GM19438 (cell line): ENCODE measurements at regions not wholly inside any gene's neighbourhood (a gene's known extent, or its start where the extent isn't known, plus 50 kb on each side); places are given as distances from the start of the nearest gene placed in this dataset.

Experiments
- ATAC-seq: cut with Tn5 transposase; IDR thresholded peaks from one replicate; pipeline ENCODE4 v1.9.1; 2021; ENCODE audit warnings: low read depth; ENCODE audit not compliant: unreplicated experiment

DNA sequence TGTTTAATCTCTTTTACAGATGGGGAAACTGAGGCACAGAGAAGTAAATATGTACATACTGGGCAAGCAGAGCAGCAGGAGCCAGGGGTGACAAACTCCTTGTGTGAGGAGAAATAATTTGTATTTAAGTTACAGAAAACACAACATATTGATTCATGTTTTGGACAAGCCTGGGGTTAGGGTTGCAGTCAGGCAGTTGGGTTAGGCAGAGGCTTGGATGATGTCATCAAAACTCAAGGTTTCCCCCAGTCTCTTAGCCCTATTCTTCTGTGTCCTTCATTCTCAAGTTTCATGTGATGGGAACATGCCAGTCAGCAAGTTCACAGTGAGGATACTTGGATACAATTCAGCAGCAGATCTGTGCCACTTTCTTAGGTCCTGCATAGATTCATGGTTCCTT lies 181.4 kb downstream of the CXCL12 start:
- ATAC-seq, result no peak

DNA sequence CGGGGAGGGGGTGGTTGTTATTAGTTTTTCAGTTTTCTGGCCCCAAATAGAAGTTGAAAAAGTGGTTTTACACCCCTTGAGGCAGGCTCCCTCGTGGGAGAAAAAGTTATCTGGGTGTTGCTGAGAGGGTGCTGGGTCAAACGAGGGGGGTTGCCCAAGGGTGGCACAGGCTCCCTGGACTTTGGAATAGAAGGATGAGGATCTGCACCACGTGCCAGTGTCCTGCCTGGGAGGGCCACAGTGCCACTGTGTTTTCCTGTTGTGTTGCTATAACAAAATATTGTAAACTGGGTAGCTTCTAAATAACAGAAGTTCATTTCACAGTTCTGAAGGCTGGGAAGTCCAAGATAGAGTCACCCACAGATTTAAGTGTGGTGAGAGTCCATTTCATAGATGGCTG lies 181.9 kb downstream of the CXCL12 start:
- no peak for ATAC-seq

DNA sequence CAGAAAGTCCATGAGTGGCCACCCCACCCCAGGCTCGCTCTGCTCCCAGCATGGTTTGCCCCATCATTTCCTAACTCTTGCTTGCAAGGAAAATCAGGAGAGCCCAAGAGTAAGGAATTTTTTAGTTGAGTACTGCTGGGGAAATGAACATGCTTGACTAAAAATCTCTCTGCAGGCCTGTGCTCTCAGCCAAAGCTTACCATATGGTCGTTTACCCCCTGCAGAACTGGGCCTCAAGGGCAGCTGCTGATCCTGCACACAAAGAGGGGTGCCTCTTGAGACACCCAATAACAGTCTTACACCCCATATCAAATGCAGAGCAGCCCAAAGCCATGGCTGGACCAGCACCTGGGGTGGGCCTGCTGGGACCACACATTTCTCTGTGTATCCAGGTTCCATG lies 183.2 kb downstream of the CXCL12 start:
- no peak for ATAC-seq

DNA sequence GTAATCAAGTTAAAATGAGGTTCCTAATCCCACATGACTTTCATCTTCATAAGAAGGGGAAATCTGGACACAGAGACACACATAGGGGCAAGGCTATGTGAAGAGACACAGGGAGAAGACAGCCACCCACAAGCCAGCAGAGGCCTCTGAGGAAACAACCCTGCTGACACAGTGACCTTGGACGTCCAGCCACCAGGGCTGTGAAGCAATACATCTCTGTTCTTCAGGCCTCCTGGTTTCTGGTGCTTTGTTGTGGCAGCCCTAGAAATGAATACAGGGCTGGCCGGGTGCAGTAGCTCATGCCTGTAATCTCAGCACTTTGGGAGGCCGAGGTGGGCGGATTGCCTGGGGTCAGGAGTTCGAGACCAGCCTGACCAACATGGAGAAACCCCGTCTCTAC lies 183.9 kb downstream of the CXCL12 start:
- ATAC-seq, result no peak

DNA sequence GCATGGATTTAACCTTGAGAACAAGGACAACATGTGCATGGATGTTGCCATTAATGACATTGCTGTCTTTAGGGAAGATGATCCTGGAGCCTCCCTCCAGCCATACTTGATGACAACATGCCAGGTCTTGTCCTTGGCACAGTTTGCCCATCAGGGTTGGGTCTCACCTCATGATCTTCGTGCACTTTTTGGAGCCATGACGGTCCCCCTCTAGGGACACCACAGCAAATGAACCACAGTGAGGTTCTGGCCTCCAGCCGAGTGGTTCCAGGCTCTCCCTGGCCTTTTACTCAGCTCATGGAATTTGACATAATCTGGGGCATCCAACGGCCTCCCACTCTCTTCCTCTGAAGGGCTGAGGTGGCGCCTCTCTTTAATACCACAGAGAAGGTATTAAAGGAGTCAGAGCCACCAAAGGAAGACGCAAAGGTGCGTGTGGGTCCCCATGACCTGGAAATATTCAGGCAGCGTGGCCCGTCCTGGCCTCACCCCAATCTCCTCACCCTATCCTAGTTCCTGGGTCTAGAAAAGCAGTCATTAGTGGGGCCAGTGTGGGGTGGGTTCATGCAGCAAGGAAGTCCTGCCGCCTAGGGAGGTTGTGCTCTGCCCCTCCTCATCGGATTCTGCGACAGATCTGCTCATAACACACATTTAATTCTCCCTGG lies 184.8 kb downstream of the CXCL12 start:
- no peak for ATAC-seq

DNA sequence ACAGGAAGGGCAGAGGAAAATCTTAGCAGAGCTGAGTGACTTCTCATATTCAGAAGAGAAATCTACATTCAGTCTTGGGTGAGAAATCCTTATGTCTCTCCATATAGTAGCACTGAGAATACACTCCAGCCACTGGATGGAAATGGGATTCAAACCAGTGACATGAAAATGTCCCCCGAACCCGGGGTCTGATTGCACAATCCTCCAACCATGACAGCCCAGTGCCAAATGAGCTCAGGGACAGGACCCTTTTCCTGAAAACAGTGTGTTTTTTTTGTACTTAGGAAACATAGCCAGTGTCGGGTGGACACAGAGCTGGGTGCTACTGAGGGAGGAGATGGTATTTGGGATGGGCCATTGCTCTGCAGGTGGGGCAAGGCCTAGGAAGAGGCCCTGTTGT lies 185.6 kb downstream of the CXCL12 start:
- no peak for ATAC-seq

DNA sequence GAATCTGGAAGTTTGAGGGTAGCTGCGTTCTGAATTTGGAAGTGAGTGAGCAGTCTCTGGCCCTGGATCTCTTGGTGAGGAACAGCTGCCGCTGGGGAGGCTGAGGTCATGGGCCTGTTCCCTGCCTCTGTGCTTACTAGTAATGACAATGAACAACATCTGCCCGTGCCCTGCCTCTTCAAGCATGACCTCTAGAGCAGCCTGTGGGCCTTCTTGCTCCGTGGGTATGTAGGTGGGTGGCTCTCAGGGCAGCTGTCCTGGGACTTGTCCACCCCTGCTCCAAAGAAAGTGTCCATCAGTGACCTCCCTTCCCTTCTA lies 186.2 kb downstream of the CXCL12 start:
- no peak for ATAC-seq

DNA sequence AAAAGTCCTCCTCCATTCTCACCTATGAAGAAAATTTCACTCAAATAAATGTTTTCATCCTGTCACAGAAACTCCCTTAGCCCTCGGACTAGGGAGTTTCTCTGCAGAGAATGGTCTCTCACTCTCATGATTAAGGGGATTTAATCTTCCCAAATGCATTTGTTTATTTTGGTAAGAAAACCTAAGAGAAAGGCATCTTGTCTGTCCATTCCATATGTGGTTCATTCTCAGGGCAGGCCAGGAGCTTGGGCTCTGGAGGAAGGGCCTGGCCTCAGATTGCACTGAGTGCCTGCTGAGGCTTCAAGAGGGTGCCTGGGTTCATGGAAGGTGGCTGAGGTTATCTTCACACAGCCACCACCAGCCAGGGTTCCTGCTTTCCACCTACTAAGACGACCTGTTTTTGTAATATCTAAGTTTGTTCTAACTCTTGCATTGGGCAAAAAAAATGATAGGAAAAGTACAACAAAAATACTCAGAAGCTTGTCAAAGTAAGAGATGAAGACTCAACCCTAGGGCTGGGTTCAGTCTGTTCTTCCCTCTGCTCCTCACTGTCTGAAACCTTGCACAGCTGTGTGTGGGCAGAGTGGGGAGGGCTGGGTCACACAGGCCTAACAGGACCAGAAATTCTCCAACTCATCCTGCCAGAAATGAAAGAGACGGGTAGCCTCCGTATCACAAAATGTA lies 186.7 kb downstream of the CXCL12 start:
- no peak for ATAC-seq

DNA sequence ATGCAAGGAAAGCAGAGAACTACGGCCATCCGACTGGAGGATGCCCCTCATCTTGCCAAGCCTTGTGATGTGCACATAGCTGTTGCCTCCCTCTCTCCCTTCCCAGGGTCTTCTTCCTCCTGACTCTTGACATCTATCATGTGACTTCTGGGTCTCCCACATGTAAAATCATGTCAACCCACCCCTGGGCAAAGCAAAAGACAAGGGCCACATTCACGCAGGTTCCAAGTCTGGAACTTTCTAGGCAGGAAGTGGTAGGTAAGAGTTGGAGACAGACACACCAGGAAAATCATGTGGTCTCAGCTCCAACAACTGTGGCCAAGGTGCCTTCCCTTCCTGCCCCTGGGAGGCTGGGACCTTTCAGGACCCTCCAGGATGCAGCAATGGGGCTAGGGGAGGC lies 187.3 kb downstream of the CXCL12 start:
- ATAC-seq, result no peak

DNA sequence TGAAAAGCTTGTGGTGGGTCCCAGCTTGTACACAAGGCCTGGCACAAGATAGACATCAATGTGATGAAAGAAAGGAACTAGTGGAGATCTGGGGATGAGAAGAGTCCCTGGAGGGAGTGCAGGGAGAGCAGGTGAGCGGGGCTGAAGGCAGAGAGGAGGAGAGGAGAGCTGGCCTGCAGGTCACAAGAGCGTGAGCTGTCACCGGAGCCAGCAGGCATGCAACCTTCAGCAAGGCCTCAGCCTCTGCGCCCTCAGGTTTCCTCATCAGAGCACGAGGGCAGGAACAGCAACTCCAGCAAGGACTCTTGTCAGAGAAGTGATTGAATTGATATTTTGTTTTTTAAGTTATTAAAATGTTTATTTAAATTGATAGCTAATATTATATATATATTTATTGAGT lies 188.6 kb downstream of the CXCL12 start:
- ATAC-seq, result no peak

DNA sequence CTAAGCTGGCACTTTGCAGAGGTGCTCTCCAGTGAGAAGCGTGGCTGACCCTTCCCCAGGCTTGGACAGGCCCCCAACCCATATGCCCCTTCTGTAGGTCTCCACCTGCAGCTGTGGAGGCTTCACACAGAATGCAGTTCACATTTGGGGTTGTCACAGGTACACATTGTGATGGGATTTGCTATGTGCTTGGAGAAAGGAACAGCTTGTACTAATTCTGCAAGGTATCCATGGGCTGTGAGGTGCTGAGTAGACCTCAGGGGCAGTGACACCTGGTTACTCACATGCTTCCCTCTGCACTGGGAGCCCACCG lies 188.9 kb downstream of the CXCL12 start:
- no peak for ATAC-seq

DNA sequence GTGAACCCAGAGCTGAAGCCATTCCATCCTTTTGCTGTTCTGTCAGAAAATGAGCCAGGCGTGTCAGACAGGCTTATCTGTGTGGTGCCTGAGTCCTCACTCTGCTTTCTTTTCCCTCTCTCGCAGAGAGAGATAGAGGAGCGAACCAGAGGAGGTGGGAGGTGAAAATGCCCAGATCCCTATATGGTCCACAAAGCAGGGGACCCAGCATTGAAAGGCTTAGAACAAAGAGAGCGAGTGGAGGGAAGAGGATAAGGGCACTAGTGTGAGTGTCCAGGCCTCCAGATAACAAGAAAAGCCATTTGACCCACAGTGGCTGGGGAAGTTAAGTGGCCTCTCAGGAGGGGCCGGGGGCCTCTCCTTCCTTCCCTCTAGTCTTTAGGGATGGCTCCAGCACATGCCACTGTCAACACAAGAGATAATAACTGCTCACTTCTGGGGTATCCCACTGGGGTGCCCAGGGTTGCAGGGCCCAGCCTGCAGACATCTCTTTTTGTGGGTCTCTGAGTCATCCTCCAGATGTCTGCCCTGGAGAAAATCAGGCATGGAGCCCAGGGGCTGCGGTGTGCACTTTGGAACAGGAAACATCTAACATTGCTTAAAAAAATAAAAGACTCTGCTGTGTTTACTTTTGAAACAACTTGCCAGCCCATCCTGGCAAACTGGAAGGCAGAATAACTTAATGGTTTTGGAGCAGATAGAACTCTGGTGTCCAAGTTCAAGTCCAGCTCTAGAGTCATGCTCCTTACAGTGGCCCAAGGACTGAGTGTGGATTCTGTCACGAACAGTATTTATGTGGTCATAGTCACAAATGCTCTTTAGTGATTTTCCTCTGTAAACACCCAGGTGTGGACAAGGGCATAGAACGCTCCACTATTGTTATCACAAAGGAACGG lies 189.5 kb downstream of the CXCL12 start:
- no peak for ATAC-seq

DNA sequence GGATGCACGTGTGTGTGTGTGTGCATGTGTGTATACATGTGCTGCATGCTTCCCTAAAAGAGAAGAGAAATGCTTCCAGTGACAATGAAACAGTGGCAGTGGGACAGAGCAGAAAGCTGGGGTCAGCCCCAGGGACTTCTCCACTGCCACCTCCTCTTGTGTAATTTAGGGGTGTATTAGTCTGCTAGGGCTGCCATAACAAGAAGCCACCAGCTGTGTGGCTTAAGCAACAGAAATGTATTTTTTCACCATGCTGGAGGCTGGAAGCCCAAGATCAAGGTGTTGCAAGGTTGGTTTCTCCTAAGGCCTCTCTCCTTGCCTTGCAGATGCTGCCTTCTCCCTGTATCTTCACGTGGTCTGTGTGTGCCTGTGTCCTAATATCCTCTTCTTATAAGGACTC lies 190.5 kb downstream of the CXCL12 start:
- no peak for ATAC-seq

DNA sequence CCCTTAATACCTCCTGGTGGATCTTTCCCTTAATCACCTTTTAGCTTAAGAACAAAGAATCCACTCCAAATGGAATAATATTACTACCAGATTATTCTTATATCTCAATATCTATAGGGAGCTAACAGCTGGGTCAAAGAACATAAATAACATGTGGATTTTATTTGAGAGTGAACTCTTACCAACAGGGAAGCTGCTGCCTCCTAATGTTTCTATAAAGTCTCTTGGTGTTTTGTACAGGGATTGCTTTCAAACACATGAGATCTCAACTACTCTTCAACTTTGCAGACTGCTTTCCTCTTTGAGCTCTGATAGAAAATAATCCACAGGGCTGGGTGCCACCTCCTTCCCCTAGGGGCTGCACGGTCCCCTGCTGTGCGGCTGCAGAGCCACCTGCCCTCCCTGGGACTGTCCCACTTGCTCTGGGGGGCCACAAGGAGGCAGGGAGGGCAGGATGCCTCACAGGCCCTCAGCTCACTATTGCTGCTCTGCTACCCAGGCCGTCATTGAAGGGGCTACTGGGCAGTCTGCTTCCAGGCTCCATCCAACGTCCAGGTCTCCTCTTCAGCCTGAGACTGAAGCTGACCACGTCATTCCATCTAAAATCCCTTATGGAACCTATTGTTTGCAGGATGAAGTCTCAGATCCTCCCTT lies 191.2 kb downstream of the CXCL12 start:
- no peak for ATAC-seq

DNA sequence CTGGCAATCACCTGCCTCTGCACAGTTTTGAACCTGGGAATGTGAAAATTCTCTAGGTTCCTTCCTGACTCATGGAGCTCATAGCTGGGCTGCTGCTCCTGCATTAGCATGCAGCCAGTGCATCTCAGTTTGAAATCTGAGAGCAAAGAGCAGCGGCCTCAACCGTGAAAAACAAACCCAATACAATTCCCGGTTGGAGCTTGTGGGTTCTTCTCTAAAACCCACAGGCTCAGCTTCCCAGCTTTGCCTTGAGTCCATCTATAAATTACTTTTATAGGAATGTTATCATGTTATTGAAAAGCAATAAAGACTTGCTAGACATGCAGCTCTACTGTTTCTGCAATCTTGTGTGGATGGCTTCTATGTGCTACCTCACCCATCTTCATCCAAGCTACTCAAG lies 191.7 kb downstream of the CXCL12 start:
- no peak for ATAC-seq

DNA sequence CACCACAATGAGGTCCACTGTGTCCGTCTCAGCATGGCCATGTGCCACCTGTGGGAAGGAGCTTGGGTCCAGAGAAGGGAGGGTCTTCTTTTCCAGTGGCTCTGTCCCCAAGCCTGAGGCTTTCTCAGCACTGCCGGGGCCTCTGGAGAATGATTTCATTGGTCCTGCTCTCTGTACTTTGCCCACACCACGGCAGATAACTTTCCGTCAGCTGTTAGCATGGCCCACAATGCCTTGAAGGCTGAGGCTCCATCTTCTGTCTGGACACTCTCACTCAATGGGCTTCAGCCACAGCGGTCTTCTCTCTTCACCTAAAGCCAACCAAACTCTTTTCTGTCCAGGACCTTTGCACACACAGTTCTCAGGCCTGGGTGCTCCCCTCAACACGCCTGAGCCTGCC lies 192.5 kb downstream of the CXCL12 start:
- no peak for ATAC-seq

DNA sequence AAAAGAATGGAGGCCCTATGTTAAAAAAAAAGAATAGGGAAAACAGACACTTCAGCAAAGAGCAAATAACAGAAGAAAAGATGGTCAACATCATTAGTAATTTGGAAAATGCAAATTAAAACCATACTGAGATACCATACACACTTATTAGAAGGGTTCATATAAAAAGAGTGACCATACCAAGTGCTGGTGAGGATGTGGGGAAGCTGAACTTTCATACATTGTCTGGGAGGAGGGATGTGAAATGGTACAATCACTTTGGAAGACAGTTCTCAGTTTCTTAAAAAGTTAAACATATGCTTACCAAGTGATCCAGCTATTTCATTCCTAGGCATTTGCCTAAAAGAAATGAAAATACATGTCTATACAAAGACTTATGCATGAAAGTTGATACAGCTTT lies 194.4 kb downstream of the CXCL12 start:
- ATAC-seq, result no peak

DNA sequence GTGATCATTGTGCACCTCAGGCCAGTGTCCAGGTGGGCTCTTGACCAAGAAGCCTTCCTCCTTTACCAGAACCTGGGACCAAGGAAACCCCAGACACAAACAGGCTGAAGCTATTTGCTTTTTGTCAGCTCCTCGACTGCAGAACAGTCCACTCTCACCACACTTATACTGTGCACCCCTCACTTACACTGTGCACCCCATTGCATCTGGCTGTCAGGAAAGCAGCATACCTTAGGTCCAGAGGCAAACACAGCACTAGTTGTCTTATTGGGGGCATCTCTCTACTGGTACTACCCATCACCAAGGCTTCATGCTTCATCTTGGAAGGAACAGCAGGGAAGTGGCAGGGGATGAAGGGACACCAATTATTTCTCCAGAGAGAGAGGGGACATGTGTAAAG lies 198.1 kb downstream of the CXCL12 start:
- ATAC-seq, result no peak

DNA sequence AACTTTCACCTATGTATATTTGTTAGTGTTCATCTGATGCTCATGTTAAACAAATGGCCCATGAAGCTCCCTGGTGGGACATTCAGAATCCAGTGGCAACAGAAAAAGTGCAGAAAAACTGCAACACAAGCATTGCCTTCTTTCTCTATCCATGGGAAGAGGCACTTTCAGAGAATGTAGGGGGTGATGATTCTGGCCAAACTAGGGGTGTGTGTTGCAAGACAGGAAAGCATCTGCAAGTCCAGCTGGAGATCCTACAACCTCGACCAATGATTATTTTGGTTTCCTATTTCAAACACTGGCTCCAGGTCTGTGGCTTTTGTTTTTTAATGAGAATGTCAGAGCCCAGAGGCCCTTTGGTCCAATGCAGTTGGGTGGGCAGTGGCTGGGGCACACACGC lies 198.7 kb downstream of the CXCL12 start:
- ATAC-seq, result no peak

DNA sequence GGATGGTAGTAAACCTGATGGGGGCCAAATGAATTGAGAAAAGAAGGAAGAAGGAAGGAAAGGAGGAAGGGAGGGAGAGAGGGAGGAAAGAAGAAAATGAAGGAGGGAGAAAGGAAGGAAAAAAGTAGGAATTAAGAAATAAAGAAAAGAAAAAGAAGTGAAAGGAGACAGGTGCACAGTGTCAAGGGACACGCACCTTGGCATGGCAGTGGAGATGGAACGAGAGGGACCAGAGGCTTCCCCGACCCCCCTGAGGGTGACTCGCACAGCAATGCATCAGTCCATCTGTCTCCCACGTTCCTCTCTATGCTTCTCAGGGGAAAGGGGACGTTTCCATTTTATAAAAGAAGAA lies 199.6 kb downstream of the CXCL12 start:
- ATAC-seq, result no peak

DNA sequence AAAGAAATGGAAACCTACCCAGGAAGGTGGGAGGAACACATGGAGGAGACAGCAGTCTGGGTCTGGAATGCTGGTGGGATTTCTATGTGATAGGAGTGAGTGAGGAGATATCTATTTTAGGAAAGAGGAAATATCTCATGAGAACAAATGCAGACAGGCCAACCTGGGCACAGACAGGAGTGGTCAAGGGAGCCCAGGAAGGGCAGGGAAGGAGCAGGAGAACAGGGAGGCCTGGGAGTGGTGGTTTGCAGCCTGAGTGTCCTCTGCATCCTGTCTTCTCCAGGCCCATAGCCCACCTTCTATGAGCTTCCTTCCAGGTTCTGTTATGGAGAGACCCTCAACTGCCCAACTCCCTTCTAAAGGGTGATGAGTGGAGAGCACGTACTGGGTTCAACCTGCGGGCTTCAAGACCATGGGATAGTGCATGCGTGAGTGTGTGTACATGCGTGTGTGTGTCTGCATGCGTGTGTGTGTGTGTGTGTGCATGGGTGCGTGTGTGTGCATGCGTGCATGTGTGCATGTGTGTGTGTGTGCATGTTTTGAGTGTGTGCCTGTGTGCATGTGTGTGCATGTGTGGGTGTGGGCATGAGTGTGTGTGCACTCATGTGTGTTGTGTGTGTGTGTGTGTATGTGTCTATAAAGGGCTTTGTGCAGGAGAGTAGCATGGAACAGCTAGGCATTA lies 200.1 kb downstream of the CXCL12 start:
- ATAC-seq, result no peak
